BLaER1 (cell line): ENCODE measurements at regions not wholly inside any gene's neighbourhood (a gene's known extent, or its start where the extent isn't known, plus 50 kb on each side); places are given as distances from the start of the nearest gene placed in this dataset.

Experiments
- H3K27ac ChIP-seq: shearing (Covaris generic); formaldehyde crosslinking; 2 replicates; pipeline ENCODE4 v1.8.1; 2022
- H3K27me3 ChIP-seq: shearing (Covaris generic); formaldehyde crosslinking; 2 replicates; pipeline ENCODE4 v1.8.1; 2022
- H3K36me3 ChIP-seq: shearing (Covaris generic); formaldehyde crosslinking; 2 replicates; pipeline ENCODE4 v1.8.1; 2022
- H3K4me1 ChIP-seq: shearing (Covaris generic); formaldehyde crosslinking; 2 replicates; pipeline ENCODE4 v1.8.1; 2022
- H3K4me2 ChIP-seq: shearing (Covaris generic); formaldehyde crosslinking; 2 replicates; pipeline ENCODE4 v1.8.1; 2022
- H3K4me3 ChIP-seq: shearing (Covaris generic); formaldehyde crosslinking; 2 replicates; pipeline ENCODE4 v1.8.1; 2022
- H3K9ac ChIP-seq: shearing (Covaris generic); formaldehyde crosslinking; 2 replicates; pipeline ENCODE4 v1.8.1; 2022
- H3K9me3 ChIP-seq: shearing (Covaris generic); formaldehyde crosslinking; 2 replicates; pipeline ENCODE4 v1.8.1; 2022
- H4K20me1 ChIP-seq: shearing (Covaris generic); formaldehyde crosslinking; 2 replicates; pipeline ENCODE4 v1.8.1; 2022
- Cebpa-rat ChIP-seq: shearing (Covaris generic); IDR thresholded peaks from 2 replicates; pipeline ENCODE4 v1.8.1; 2022

DNA sequence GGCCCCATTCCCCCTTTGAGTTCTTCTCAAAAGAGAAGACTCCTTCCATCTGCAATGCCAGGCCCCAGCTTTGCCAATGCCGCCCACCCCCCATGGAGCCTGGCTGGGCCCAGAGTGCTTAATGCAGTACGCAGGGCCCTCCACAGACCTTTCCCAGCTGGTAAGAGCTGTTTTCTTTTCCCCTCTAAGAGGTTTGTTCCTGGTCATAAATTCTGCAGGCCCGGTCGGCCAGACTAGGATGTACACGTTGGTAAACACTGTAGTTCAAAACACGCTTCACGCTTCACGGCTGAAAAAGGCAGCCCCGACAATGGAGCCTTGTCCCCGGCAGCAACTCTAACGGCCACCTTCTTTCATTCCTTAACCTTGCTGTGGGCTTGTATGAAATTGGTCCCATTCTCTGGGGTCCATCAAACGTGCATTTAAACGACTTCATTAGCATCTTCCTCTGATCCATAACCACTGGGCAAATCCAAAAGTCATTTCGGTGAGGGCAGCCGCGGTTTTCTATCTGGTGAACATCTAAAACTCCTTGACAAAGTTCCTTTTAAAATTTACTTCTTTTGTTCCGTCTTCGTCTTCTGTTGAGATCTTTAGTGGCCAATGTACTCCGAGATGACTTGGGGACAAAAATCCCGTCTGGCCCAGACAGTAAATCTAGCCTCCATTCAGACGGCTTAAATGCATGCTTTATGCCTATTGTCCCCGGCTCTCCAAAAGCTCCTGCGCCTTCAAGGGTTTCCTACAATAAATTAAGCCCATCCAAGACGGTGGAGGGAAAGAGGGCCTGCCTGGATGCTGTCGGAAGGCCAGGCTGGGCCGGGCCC, 60.0 kb upstream of the MYEOV start:
- no peaks in the 10 kb centered on the region for H3K36me3 ChIP-seq
- no peak overlapping the region for H3K9ac ChIP-seq
- no peak overlapping the region for H3K4me2 ChIP-seq
- no peaks in the 10 kb centered on the region for H3K27me3 ChIP-seq
- no peak overlapping the region for H3K27ac ChIP-seq
- no peaks in the 10 kb centered on the region for H3K9me3 ChIP-seq
- no peaks in the 10 kb centered on the region for H3K4me1 ChIP-seq
- H3K4me3 ChIP-seq: no peak overlapping the region
- TF ChIP-seq Cebpa-rat: no peak
- no peaks in the 10 kb centered on the region for H4K20me1 ChIP-seq

DNA sequence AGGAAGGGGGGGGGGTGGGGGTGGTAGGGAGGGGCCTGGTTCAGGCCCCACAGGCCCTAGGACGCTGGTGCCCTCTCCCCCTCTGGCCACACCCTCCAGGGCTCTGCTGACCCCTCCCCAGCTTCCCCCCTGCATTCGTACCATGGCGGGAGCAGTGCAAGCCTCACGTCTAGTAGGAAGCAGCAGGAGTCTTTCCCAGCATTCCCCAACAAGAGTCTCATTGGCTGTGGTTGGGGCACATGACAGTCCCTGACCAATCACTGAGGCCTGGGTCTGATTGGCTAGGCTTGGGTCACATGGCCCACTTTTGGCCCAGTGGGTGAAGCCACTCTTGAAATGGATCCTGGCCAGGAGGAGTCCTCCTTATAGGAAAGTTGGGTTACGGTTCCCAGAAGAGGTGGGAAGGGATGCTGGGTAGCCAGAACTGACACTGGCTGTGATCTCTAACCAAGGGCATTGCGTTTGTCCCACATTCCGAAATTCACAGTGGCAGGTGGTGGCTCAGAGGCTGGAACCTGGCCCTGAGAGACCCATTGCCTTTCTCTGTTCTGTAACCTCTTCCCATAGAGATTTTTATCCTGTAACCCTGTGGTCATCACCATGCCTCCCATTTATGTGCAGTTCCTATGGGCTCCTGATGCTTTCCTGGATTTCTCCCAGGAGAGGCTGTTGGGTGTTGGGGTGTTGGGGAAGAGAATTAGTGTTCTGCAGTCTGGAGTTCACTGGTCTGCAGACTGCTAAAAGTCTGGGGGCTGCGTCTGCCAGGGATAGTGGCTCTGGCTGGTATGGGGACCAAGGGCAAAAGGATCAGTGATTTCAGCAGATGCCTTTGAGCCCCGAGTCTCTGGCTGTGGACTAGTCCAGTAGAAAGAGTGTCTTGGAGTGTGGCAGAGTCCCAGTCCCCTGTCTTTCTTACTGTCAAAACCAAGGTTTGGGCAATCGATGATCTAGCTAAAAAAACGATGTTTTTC, 58.9 kb upstream of the MYEOV start:
- Histone ChIP-seq H3K4me3 (no peak overlapping the region), H3K27ac (no peak overlapping the region), H3K4me1 (no peaks in the 10 kb centered on the region), H4K20me1 (no peaks in the 10 kb centered on the region), H3K9me3 (no peaks in the 10 kb centered on the region), H3K27me3 (no peaks in the 10 kb centered on the region), H3K36me3 (no peaks in the 10 kb centered on the region), H3K9ac (no peak overlapping the region), H3K4me2 (no peak overlapping the region)
- no peak for TF ChIP-seq Cebpa-rat

DNA sequence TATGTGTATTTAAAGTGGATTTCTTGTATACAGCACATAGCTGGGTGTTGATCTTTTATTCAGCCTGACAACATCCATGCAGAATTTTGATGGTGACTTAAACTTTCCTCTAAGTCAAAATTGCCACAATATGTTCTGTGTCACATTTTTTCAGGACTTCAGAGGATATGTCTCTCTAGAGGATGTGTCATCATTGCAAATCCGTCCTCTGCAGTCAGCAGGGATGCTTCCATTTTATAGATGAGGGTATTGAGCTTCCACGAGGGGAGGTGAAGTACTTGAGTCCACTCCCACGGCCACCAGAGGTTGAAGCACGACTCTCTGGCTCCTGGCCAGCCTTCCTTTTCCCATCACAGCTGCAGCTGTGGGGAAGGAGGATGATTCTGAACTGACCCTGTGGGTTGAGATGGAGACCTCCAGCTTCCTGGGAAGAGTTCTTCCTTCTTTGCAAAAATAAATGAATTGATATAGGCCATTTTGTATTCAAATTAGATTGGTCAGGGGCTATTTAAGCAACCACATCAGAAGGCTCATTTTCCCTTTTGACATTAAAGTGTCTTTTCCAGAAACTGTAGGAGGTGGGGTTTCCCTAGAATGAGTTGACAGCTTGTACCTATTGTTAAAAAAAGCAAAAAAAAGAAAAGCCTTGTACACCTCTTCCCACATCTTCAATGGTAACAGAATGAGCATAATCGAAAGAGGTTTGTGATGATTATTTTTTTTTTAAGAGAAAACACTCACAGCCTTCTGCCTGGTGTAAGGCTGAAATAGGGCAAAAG, 55.2 kb upstream of the MYEOV start:
- Histone ChIP-seq H3K4me2 (no peak overlapping the region), H3K9ac (no peak overlapping the region), H3K4me1 (peaks cover 14% of the 10 kb centered on the region), H3K4me3 (no peak overlapping the region), H3K27me3 (no peaks in the 10 kb centered on the region), H4K20me1 (no peaks in the 10 kb centered on the region), H3K27ac (no peak overlapping the region), H3K36me3 (no peaks in the 10 kb centered on the region), H3K9me3 (no peaks in the 10 kb centered on the region; the same call in 1 of the 2 replicates)
- TF ChIP-seq Cebpa-rat: no peak

DNA sequence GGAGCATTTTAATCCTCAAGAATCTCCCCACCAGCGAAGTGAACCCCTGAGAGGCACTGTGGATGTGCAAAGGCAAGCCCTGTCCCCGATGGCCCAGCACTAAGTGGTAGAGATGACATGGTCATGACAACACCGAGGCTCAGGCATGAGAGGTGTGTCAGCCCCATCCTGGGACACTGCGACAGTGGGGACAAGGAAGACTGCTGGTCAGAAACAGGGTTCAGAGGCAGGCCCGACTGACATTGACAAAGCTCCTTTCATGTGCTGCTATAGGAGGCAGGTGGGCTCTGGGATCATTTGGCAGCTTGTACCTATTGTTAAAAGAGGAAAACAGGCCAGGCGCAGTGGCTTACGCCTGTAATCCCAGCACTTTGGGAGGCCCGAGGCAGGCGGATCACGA, 54.3 kb upstream of the MYEOV start:
- H3K4me3 ChIP-seq: no peak overlapping the region

DNA sequence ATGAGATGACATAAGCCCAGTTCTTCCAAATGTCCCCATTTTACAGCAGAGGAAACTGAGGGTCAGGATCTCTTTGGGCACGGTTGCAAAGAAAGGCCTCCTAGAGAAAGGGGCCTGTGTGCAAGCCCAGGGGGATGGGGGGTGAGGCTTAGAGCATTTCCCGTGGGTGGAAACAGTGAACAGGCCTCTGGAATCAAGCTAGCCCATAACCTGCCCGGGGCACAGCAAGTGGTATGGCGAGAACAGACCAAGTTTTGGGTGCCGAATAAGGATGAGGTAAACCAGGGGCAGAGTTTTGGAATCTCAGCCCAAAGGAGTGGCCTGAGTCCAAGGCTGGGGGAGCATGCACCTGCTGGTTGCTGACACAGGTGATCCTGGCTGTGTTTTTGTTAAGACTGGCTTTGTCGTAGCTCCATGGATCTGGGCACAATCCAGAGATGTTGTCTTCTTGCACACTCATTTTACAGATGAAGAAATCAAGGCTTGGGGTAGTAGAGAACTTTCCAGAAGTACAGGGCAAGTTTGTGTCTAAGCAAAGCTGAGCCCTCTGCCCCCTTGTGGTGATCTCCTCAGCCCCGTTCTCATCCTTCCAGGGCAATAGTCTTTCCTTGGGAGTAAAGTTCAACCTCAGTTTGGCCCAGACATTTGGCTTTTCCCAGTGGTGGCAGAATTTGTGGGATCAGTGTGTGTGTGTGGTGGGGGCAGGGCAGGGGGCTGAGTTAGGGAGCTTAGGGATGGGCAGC, 53.5 kb upstream of the MYEOV start:
- Histone ChIP-seq H3K9me3 (no peaks in the 10 kb centered on the region; the same call in 1 of the 2 replicates), H3K27ac (no peak overlapping the region), H4K20me1 (no peaks in the 10 kb centered on the region), H3K4me1 (peaks cover 14% of the 10 kb centered on the region), H3K4me2 (no peak overlapping the region), H3K27me3 (no peaks in the 10 kb centered on the region), H3K9ac (no peak overlapping the region), H3K4me3 (no peak overlapping the region), H3K36me3 (no peaks in the 10 kb centered on the region)
- no peak for TF ChIP-seq Cebpa-rat

More for the DNA sequence above, 54.3 kb upstream of the MYEOV start:
- Histone ChIP-seq H3K36me3 (no peaks in the 10 kb centered on the region), H3K27me3 (no peaks in the 10 kb centered on the region), H3K9ac (no peak overlapping the region), H3K4me2 (no peak overlapping the region), H3K27ac (no peak overlapping the region), H4K20me1 (no peaks in the 10 kb centered on the region), H3K9me3 (no peaks in the 10 kb centered on the region; the same call in 1 of the 2 replicates), H3K4me1 (peaks cover 14% of the 10 kb centered on the region)
- TF ChIP-seq Cebpa-rat: no peak

DNA sequence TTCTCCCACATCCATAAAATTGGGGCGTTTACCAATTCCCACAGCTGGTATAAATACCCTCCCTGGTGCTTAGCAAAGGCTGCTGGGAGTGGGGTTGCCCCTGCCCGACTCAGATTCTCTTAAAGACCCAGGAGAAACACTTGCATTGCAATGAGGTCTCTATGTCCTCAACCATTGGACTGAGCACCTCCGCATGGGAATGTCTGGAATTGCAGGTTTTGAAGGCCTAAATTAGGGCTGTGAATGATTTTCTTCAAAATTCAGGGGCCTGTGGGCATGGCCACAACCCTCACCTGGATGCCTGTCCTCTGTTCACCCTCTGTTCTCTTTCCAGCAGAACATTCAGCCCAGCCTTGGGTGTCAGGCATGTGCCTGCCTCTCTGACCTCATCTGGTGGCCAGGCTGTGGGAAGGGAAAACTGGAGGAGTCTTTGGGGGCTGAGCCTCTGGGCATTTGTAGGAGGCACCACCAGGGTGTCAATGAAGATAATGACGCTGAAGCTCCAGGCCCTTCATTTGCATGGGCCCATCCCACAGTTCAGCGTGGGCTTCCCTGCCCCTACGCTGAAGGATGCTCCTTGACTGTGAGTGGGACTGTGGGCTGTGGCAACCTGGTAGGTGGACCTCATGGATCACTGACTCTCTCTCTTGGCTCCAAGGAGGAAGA, 52.7 kb upstream of the MYEOV start:
- no peak overlapping the region for H3K27ac ChIP-seq
- peaks cover 14% of the 10 kb centered on the region for H3K4me1 ChIP-seq
- H3K36me3 ChIP-seq: no peaks in the 10 kb centered on the region
- TF ChIP-seq Cebpa-rat: no peak
- H3K4me2 ChIP-seq: no peak overlapping the region
- H3K9me3 ChIP-seq: no peaks in the 10 kb centered on the region; the same call in 1 of the 2 replicates
- no peak overlapping the region for H3K9ac ChIP-seq
- no peaks in the 10 kb centered on the region for H4K20me1 ChIP-seq
- no peaks in the 10 kb centered on the region for H3K27me3 ChIP-seq
- no peak overlapping the region for H3K4me3 ChIP-seq

DNA sequence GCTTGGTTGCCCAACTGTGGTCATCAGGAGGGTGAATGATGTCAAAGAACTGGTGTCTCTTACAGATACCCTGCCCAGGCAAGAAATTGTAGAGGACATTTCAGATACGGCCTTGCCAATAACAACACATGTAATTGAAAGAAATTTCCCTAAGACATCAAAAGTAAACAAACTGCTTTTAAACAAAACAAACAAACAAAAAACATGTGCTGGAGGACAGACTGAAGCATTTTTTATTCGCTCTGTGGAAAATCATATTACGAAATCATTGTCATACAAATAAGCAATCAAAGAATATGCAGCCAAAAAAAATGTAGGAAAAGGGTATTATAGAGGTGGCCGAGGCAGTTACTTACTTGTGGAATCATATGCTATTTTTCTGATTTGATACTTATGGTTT, 52.1 kb upstream of the MYEOV start:
- Histone ChIP-seq H3K9ac (no peak overlapping the region), H3K4me3 (no peak overlapping the region), H3K4me2 (peak overlapping the region; percentile 52), H4K20me1 (no peaks in the 10 kb centered on the region), H3K4me1 (peaks cover 14% of the 10 kb centered on the region), H3K27me3 (no peaks in the 10 kb centered on the region), H3K36me3 (no peaks in the 10 kb centered on the region), H3K27ac (peak overlapping the region; percentile 71; the same call in 1 of the 2 replicates), H3K9me3 (no peaks in the 10 kb centered on the region; the same call in 1 of the 2 replicates)
- TF ChIP-seq Cebpa-rat: peak; percentile 62; the same call in 1 of the 2 replicates

DNA sequence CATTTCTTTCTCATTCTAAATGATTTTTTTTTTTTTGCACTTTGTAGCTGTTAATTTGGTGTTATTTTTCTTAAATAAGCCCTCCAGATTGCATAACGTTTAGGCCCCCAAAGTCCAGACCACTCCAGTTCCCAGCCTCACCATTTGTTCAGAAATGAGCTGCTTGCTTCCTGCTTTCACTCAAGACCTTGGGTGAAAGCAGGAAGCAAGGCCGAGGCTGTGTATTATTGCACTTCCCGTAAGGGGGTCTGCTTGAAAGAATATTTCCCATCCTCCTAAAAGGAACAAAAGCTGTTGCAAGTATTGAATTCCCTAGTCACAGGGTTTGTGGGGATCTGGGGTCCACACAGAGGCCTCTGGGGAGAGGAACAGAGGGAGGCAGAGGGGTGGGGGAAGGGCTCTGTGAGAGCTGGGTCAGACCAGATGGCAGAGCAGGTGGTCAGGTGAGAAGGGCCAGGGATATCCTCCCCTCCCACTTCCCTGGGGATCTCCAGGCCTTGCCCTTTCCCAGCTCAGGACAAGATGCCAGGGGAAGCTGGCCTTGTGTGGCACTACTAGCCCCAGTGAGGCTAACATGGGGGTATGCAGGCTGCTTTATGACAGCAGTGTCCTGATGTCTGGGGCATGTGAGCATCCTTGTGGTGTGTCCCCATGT, 51.6 kb upstream of the MYEOV start:
- Histone ChIP-seq H3K27ac (peak overlapping the region; percentile 71), H4K20me1 (no peaks in the 10 kb centered on the region), H3K36me3 (no peaks in the 10 kb centered on the region), H3K4me2 (peak overlapping the region; percentile 52), H3K27me3 (no peaks in the 10 kb centered on the region), H3K4me3 (no peak overlapping the region), H3K9ac (no peak overlapping the region), H3K9me3 (no peaks in the 10 kb centered on the region; the same call in 1 of the 2 replicates), H3K4me1 (peaks cover 14% of the 10 kb centered on the region)
- TF ChIP-seq Cebpa-rat: no peak
